Upper lobe of right lung (tissue), 1 donor: ENCODE measurements at regions not wholly inside any gene's neighbourhood (a gene's known extent, or its start where the extent isn't known, plus 50 kb on each side); places are given as distances from the start of the nearest gene placed in this dataset.

ENCODE experiments used
- ATAC-seq: fragments of 200-7000 bp; cut with Tn5 transposase; one replicate; pipeline ENCODE4 v1.9.1; 2020; ENCODE audit warnings: mild to moderate bottlenecking, moderate library complexity
- DNase-seq: peaks from one replicate; pipeline ENCODE4 v3.0.0-alpha.2; 2020
- H3K27ac ChIP-seq: fragments of 200-600 bp; one replicate; pipeline ENCODE4 v1.8.0; 2022
- H3K27me3 ChIP-seq: fragments of 200-600 bp; one replicate; pipeline ENCODE4 v1.8.0; 2022; ENCODE audit warnings: mild to moderate bottlenecking
- H3K36me3 ChIP-seq: fragments of 200-600 bp; one replicate; pipeline ENCODE4 v1.8.0; 2022
- H3K4me1 ChIP-seq: fragments of 200-600 bp; one replicate; pipeline ENCODE4 v1.8.0; 2022
- H3K4me3 ChIP-seq: fragments of 200-600 bp; one replicate; pipeline ENCODE4 v1.8.0; 2022; ENCODE audit warnings: mild to moderate bottlenecking
- H3K9me3 ChIP-seq: fragments of 200-600 bp; one replicate; pipeline ENCODE4 v1.8.0; 2022
- CTCF ChIP-seq: fragments of 200-600 bp; IDR thresholded peaks from one replicate; pipeline ENCODE4 v1.8.0; 2022; ENCODE audit warnings: antibody characterized with exemption
- intact Hi-C: fragments of 100-400 bp; cut with DNase I; formaldehyde crosslinking; loops from one replicate; pipeline ENCODE4 v1.11.0; 2022
- donor health status: DM: no; HTN: yes; CAD: no; lungs with severe emphysema.

GRCh38 chr7:115642194-115642593, 388.4 kb downstream of the TFEC start:
- no peak for DNase-seq
- Histone ChIP-seq H3K27ac (no peak overlapping the region), H3K4me1 (no peaks in the 10 kb centered on the region), H3K9me3 (no peaks in the 10 kb centered on the region), H3K4me3 (no peak overlapping the region), H3K27me3 (no peaks in the 10 kb centered on the region), H3K36me3 (no peaks in the 10 kb centered on the region)
- ATAC-seq: no peak
- no peak for TF ChIP-seq CTCF
- intact Hi-C loops: no loop called here

- ATAC-seq: no peak
- Histone ChIP-seq H3K9me3 (no peaks in the 10 kb centered on the region), H3K27me3 (no peaks in the 10 kb centered on the region), H3K4me1 (peaks cover 7% of the 10 kb centered on the region), H3K36me3 (no peaks in the 10 kb centered on the region), H3K4me3 (no peak overlapping the region), H3K27ac (no peak overlapping the region)
- no peak for DNase-seq
- no peak for TF ChIP-seq CTCF
- intact Hi-C loops: no loop called here
These were observed 391.7 kb downstream of the TFEC start for GRCh38 chr7:115638853-115639252.

GRCh38 chr7:115637128-115637527, 393.4 kb downstream of the TFEC start:
- no peaks in the 10 kb centered on the region for H3K27me3 ChIP-seq
- ATAC-seq (no peak), DNase-seq (no peak)
- H3K27ac ChIP-seq: no peak overlapping the region
- no peaks in the 10 kb centered on the region for H3K36me3 ChIP-seq
- H3K4me3 ChIP-seq: no peak overlapping the region
- H3K9me3 ChIP-seq: no peaks in the 10 kb centered on the region
- no peak for TF ChIP-seq CTCF
- peaks cover 7% of the 10 kb centered on the region for H3K4me1 ChIP-seq
- intact Hi-C loops: no loop called here

- ATAC-seq (no peak), DNase-seq (no peak)
- peaks cover 7% of the 10 kb centered on the region for H3K4me1 ChIP-seq
- H3K27ac ChIP-seq: no peak overlapping the region
- TF ChIP-seq CTCF: no peak
- no peaks in the 10 kb centered on the region for H3K27me3 ChIP-seq
- no peaks in the 10 kb centered on the region for H3K36me3 ChIP-seq
- H3K9me3 ChIP-seq: no peaks in the 10 kb centered on the region
- H3K4me3 ChIP-seq: no peak overlapping the region
- intact Hi-C loops: no loop called here
These were observed 394.7 kb downstream of the TFEC start for GRCh38 chr7:115635876-115636275.

GRCh38 chr7:115635376-115635775, 395.2 kb downstream of the TFEC start:
- intact Hi-C loops: no loop called here
- no peak for DNase-seq
- H3K9me3 ChIP-seq: no peaks in the 10 kb centered on the region
- TF ChIP-seq CTCF: no peak
- no peak overlapping the region for H3K27ac ChIP-seq
- no peaks in the 10 kb centered on the region for H3K27me3 ChIP-seq
- ATAC-seq: no peak
- H3K36me3 ChIP-seq: no peaks in the 10 kb centered on the region
- H3K4me1 ChIP-seq: peaks cover 7% of the 10 kb centered on the region
- H3K4me3 ChIP-seq: no peak overlapping the region

- Histone ChIP-seq H3K9me3 (no peaks in the 10 kb centered on the region), H3K27ac (no peak overlapping the region), H3K27me3 (no peaks in the 10 kb centered on the region), H3K4me3 (no peak overlapping the region), H3K36me3 (no peaks in the 10 kb centered on the region), H3K4me1 (peaks cover 7% of the 10 kb centered on the region)
- no peak for DNase-seq
- no peak for ATAC-seq
- intact Hi-C loops: no loop called here
- TF ChIP-seq CTCF: no peak
These were observed 395.9 kb downstream of the TFEC start for GRCh38 chr7:115634633-115635032.
